HCT116 (cell line): ENCODE measurements at regions not wholly inside any gene's neighbourhood (a gene's known extent, or its start where the extent isn't known, plus 50 kb on each side); places are given as distances from the start of the nearest gene placed in this dataset.

Experiments used
- ATAC-seq: fragments of 200-7000 bp; cut with Tn5 transposase; 2 replicates; pipeline ENCODE4 v1.9.1; 2020; ENCODE audit warnings: mild to moderate bottlenecking, moderate library complexity
- BruUV-seq: library from RNA; stranded (reverse); fragments of 400-500 nt; replicated peaks from 2 replicates; lab custom pipeline; 2021; lab: Mats Ljungman, UMichigan
- CTCF ChIA-PET: fragments of 300-600 bp; sonication (Branson Sonifier 250); formaldehyde crosslinking; loops from one replicate; lab custom pipeline; 2021; ENCODE audit warnings: antibody characterized with exemption; lab: Charles Lee
- POLR2A ChIA-PET: fragments of 300-600, 350-600 bp; sonication (Branson Sonifier 250); formaldehyde crosslinking; loops from one replicate; lab custom pipeline; 2021; ENCODE audit warnings: antibody characterized with exemption; lab: Charles Lee
- RAD21 ChIA-PET, 2 experiments: fragments of 300-600 bp; sonication (Branson Sonifier 250); formaldehyde crosslinking; loops; one replicate each; lab custom pipeline; 2023; ENCODE audit warnings: low total read pairs in 2 of 2; ENCODE audit not compliant: uncharacterized antibody in 2 of 2, unreplicated experiment in 2 of 2, low non-redundant PET in 1 of 2; lab: Charles Lee
- DNase-seq: peaks from one replicate; pipeline ENCODE4 v3.0.0-alpha.2; 2010; ENCODE audit warnings: low read depth, low spot score
- H2AFZ ChIP-seq: fragments of 200-600 bp; shearing (Covaris generic), sonication (generic); 2 replicates; pipeline ENCODE4 v1.6.1; 2017; ENCODE audit warnings: low read depth, mixed run types, mixed read lengths, antibody characterized with exemption, low read length; ENCODE audit not compliant: poor library complexity, severe bottlenecking
- H3K27ac ChIP-seq: 2 replicates; pipeline ENCODE4 v1.5.1; 2012; ENCODE audit warnings: low read depth, low read length
- H3K27me3 ChIP-seq: fragments of 200-600 bp; sonication (generic); 2 replicates; pipeline ENCODE4 v1.6.1; 2016; ENCODE audit warnings: mixed run types, low read length, mixed read lengths; ENCODE audit not compliant: insufficient read depth
- H3K36me3 ChIP-seq, 2 experiments: fragments of 200-500 bp in 1 of 2; fragments of 200-600 bp in 1 of 2; sonication (Bioruptor generic) in 1 of 2; sonication (generic) in 1 of 2; 2 replicates each; pipeline versions ENCODE4 v1.5.1 to v1.6.1; 2014 to 2016; ENCODE audit warnings: low read length in 2 of 2, inconsistent platforms in 1 of 2, mixed read lengths in 1 of 2, mixed run types in 1 of 2; ENCODE audit not compliant: insufficient read depth in 2 of 2, control insufficient read depth in 1 of 2
- H3K4me1 ChIP-seq, 2 experiments: fragments of 200-600 bp in 1 of 2; sonication (generic) in 1 of 2; 2 replicates each; pipeline versions ENCODE4 v1.5.1 to v1.6.1; 2012 to 2017; ENCODE audit warnings: low read length in 2 of 2, inconsistent platforms in 1 of 2, mild to moderate bottlenecking in 1 of 2, mixed read lengths in 1 of 2, mixed run types in 1 of 2, moderate library complexity in 1 of 2; ENCODE audit not compliant: insufficient read depth in 2 of 2, control insufficient read depth in 1 of 2
- H3K4me2 ChIP-seq: fragments of 200-600 bp; sonication (generic); 2 replicates; pipeline ENCODE4 v1.6.1; 2017; ENCODE audit warnings: mixed run types, low read length, mixed read lengths
- H3K4me3 ChIP-seq, 2 experiments: fragments of 200-600 bp in 1 of 2; sonication (generic) in 1 of 2; replicated peaks in 1 of 2; 2 replicates each; pipeline ENCODE4 v1.5.1; 2011 to 2016; ENCODE audit warnings: low read length in 2 of 2, control low read depth in 1 of 2, low read depth in 1 of 2, mild to moderate bottlenecking in 1 of 2, mixed read lengths in 1 of 2, mixed run types in 1 of 2
- H3K79me2 ChIP-seq: fragments of 200-600 bp; sonication (generic); 2 replicates; pipeline ENCODE4 v1.6.1; 2017; ENCODE audit warnings: mild to moderate bottlenecking, mixed run types, low read length, moderate library complexity, mixed read lengths; ENCODE audit not compliant: insufficient read depth
- H3K9ac ChIP-seq: fragments of 200-600 bp; sonication (generic); 2 replicates; pipeline ENCODE4 v1.6.1; 2016; ENCODE audit warnings: low read length, mixed read lengths
- H3K9me2 ChIP-seq: fragments of 200-600 bp; sonication (generic), shearing (Covaris generic); 2 replicates; pipeline ENCODE4 v1.6.1; 2017; ENCODE audit warnings: mixed run types, mild to moderate bottlenecking, moderate library complexity; ENCODE audit not compliant: insufficient read depth
- H3K9me3 ChIP-seq, 2 experiments: fragments of 200-500 bp in 1 of 2; fragments of 200-600 bp in 1 of 2; sonication (Bioruptor generic) in 1 of 2; sonication (generic) in 1 of 2; 2 replicates each; pipeline ENCODE4 v1.6.1; 2014 to 2017; ENCODE audit warnings: low read length in 2 of 2, mixed read lengths in 2 of 2, inconsistent platforms in 1 of 2, low read depth in 1 of 2, mild to moderate bottlenecking in 1 of 2, mixed run types in 1 of 2, moderate library complexity in 1 of 2; ENCODE audit not compliant: control insufficient read depth in 1 of 2, insufficient read depth in 1 of 2
- H4K20me1 ChIP-seq: fragments of 200-600 bp; sonication (generic), shearing (Covaris generic); 2 replicates; pipeline ENCODE4 v1.6.1; 2017; ENCODE audit warnings: mixed run types, mild to moderate bottlenecking, moderate library complexity; ENCODE audit not compliant: insufficient read depth
- CBX3 ChIP-seq: IDR thresholded peaks from 2 replicates; pipeline ENCODE4 v1.6.1; 2012; ENCODE audit warnings: low read depth
- CTCF ChIP-seq, 3 experiments: fragments of 200-600 bp in 1 of 3; sonication (generic) in 1 of 3; IDR thresholded peaks in 2 of 3; conservative IDR thresholded peaks in 1 of 3; 2 replicates each; pipeline ENCODE4 v1.5.1; 2012 to 2017; ENCODE audit warnings: low read depth in 2 of 3, low read length in 2 of 3, antibody characterized with exemption in 1 of 3, borderline replicate concordance in 1 of 3, control low read depth in 1 of 3, mild to moderate bottlenecking in 1 of 3, mixed read lengths in 1 of 3, mixed run types in 1 of 3, moderate library complexity in 1 of 3; ENCODE audit not compliant: insufficient read depth in 1 of 3
- EZH2 ChIP-seq: fragments of 200-600 bp; sonication (generic); IDR thresholded peaks from 2 replicates; pipeline ENCODE4 v1.6.1; 2017; ENCODE audit warnings: antibody characterized with exemption, mixed run types
- EZH2phosphoT487 ChIP-seq: fragments of 200-600 bp; IDR thresholded peaks from 2 replicates; pipeline ENCODE4 v1.6.1; 2018; ENCODE audit warnings: antibody characterized with exemption, borderline replicate concordance
- FOSL1 ChIP-seq: IDR thresholded peaks from 2 replicates; pipeline ENCODE4 v1.6.1; 2012; ENCODE audit warnings: low read depth
- JUND ChIP-seq: IDR thresholded peaks from 2 replicates; pipeline ENCODE4 v1.6.1; 2012
- POLR2AphosphoS5 ChIP-seq: IDR thresholded peaks from 2 replicates; pipeline ENCODE4 v1.6.1; 2011; ENCODE audit warnings: mild to moderate bottlenecking, low read depth, low read length, moderate library complexity
- ZBTB33 ChIP-seq: IDR thresholded peaks from 2 replicates; pipeline ENCODE4 v1.6.1; 2011; ENCODE audit warnings: mild to moderate bottlenecking, low read length, moderate library complexity; ENCODE audit not compliant: insufficient replicate concordance; ENCODE audit errors: extremely low read depth
- intact Hi-C: fragments of 100-400 bp; cut with micrococcal nuclease; formaldehyde crosslinking; loops from 2 replicates; pipeline ENCODE4 v1.10.0; 2022
- TF ChIP-seq, protein P1 (sequence below): IDR thresholded peaks from 2 replicates; pipeline ENCODE4 v1.6.1; 2012

DNA sequence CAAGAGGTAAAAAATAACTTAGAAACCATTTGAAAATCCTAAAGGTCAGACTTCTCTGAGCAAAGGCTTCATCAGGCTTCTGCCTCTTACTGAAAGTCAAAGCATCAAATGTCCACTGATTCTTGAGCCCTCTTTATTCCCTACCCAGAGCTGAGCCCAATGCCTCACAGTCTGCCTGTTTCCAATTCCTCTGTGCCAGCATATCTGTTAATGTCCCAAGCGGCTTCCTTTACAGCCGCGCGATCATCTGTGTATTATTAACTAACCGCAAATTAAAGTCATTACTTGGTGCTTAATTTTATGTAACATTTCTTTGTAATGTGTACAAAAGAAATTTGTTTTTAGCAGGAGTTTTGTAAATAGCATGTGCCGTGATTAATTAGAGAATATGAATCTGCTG is 418.8 kb upstream of the HNRNPA3 start (continued):
- no peak for TF ChIP-seq CBX3
- TF ChIP-seq, all 23 proteins: peak for 0

DNA sequence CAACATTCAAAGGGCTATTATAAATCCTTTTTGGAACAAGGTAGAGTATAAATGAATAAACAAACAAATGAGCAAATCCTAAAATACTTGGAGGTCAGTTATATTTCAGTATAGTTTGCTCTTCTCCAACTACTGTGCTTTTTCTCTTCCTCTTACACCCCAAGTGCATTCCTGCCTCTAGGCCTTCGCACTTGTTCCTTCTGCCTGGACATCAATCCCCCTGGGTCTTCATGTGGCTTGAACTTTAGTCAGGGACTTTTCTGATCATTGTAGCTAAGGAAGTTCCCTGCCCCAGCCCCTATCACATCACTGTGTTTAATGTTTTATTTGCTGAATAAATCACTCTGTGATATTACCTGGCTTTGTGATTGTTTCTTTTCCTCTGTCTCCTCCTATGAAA is 418.2 kb upstream of the HNRNPA3 start:
- H4K20me1 ChIP-seq, result no peaks in the 10 kb centered on the region
- no peaks in the 10 kb centered on the region for H3K79me2 ChIP-seq
- ChIA-PET CTCF (no interaction called here), RAD21 (no interaction called here), POLR2A (no interaction called here)
- no peak for ATAC-seq
- H3K36me3 ChIP-seq, result no peaks in the 10 kb centered on the region
- no peak overlapping the region for H3K4me3 ChIP-seq
- H3K4me1 ChIP-seq, result no peaks in the 10 kb centered on the region
- no peak overlapping the region for H3K27ac ChIP-seq
- no peak overlapping the region for H3K4me2 ChIP-seq
- no peaks in the 10 kb centered on the region for H3K9me3 ChIP-seq
- H3K9ac ChIP-seq, result no peak overlapping the region
- intact Hi-C loops, result no loop called here
- H2AFZ ChIP-seq, result no peak overlapping the region
- DNase-seq, result no peak
- BruUV-seq, result no TSS peak
- H3K9me2 ChIP-seq, result no peaks in the 10 kb centered on the region
- H3K27me3 ChIP-seq, result peaks cover 45% of the 10 kb centered on the region
- TF ChIP-seq, protein P1, sequence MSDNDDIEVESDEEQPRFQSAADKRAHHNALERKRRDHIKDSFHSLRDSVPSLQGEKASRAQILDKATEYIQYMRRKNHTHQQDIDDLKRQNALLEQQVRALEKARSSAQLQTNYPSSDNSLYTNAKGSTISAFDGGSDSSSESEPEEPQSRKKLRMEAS, result no peak
- 0 out of 6 replicates have a peak, but pooled peaks of 2 of the 3 experiments have one; percentile 2 to 13 for TF ChIP-seq CTCF (IDR thresholded peaks at IDR 0.05 in 2 of 3, conservative IDR thresholded peaks at IDR 0.05 in 1 of 3; ENCODE audit: borderline replicate concordance in 1 of 3, insufficient read depth in 1 of 3, low read depth in 2 of 3, low read length in 2 of 3)

GRCh38 chr2:176795823-176796222 is 416.8 kb upstream of the HNRNPA3 start:
- Histone ChIP-seq H2AFZ (no peak overlapping the region), H3K9me2 (no peaks in the 10 kb centered on the region), H3K4me1 (no peaks in the 10 kb centered on the region), H3K36me3 (no peaks in the 10 kb centered on the region), H3K27ac (no peak overlapping the region), H3K79me2 (no peaks in the 10 kb centered on the region), H3K9me3 (no peaks in the 10 kb centered on the region), H3K4me2 (no peak overlapping the region), H3K27me3 (peaks cover 41% of the 10 kb centered on the region), H3K9ac (no peak overlapping the region), H3K4me3 (no peak overlapping the region), H4K20me1 (no peaks in the 10 kb centered on the region)
- ATAC-seq, result no peak
- ChIA-PET RAD21 (no interaction called here), POLR2A (no interaction called here), CTCF (no interaction called here)
- DNase-seq, result no peak
- BruUV-seq, result no TSS peak
- intact Hi-C loops, result loop anchor here (1.0 kb wide), 1 partner anchor 10 kb away; no protein-coding TSS in a partner anchor
- TF ChIP-seq EZH2phosphoT487 (no peak), EZH2 (no peak), JUND (no peak), CTCF (IDR thresholded peaks at IDR 0.05 in 2 of 3, conservative IDR thresholded peaks at IDR 0.05 in 1 of 3; ENCODE audit: borderline replicate concordance in 1 of 3, insufficient read depth in 1 of 3, low read depth in 2 of 3, low read length in 2 of 3) (no peak), CBX3 (no peak), POLR2AphosphoS5 (no peak), FOSL1 (no peak), ZBTB33 (no peak)
- TF ChIP-seq, protein P1, result no peak
